Prostate gland (tissue), 2 donors: ENCODE measurements at regions not wholly inside any gene's neighbourhood (a gene's known extent, or its start where the extent isn't known, plus 50 kb on each side); places are given as distances from the start of the nearest gene placed in this dataset.

Source experiments
- DNase-seq: peaks from one replicate; pipeline ENCODE4 v3.0.0-alpha.2; 2019; ENCODE audit warnings: low spot score
- H3K27ac ChIP-seq, 2 donors: fragments of 200-600 bp; sonication (generic); 2 replicates each; pipeline ENCODE4 v1.5.1; 2017 to 2019
- H3K27me3 ChIP-seq: fragments of 200-600 bp; sonication (generic); replicated peaks from 2 replicates; pipeline ENCODE4 v1.5.1; 2019; ENCODE audit not compliant: insufficient read depth
- H3K36me3 ChIP-seq, 2 donors: fragments of 200-600 bp; sonication (generic); 1 replicate in 1 of 2; 2 replicates in 1 of 2; pipeline versions ENCODE4 v1.5.1 to v1.8.1; 2017 to 2019
- H3K4me1 ChIP-seq: fragments of 200-600 bp; sonication (generic); replicated peaks from 2 replicates; pipeline ENCODE4 v1.5.1; 2019
- H3K4me3 ChIP-seq, 2 donors: fragments of 200-600 bp; sonication (generic); 2 replicates each; pipeline ENCODE4 v1.5.1; 2017 to 2019
- H3K9me3 ChIP-seq: fragments of 200-600 bp; sonication (generic); 2 replicates; pipeline ENCODE4 v1.5.1; 2017
- POLR2A ChIP-seq: fragments of 450-650 bp; IDR thresholded peaks from one replicate; pipeline ENCODE4 v1.6.1; 2016; ENCODE audit warnings: antibody characterized with exemption, mild to moderate bottlenecking
- POLR2AphosphoS5 ChIP-seq: sonication (generic); formaldehyde crosslinking; IDR thresholded peaks from one replicate; pipeline ENCODE4 v1.6.1; 2017; ENCODE audit warnings: antibody characterized with exemption
- WGBS: methylation state at CpG from one replicate; pipeline ENCODE4 v1.1.5; 2018; 5-methylcytosine and 5-hydroxymethylcytosine counted together
- intact Hi-C: fragments of 100-400 bp; cut with DNase I; formaldehyde crosslinking; loops from one replicate; pipeline ENCODE4 v1.14.2; 2022
- TF ChIP-seq, protein P1 (sequence below), 4 experiments: fragments of 200-600 bp in 2 of 4; fragments of 450-650 bp in 2 of 4; sonication (generic) in 2 of 4; IDR thresholded peaks; 1 replicate in 3 of 4; 2 replicates in 1 of 4; pipeline ENCODE4 v1.5.1; 2016 to 2019; ENCODE audit warnings: antibody characterized with exemption in 4 of 4, mild to moderate bottlenecking in 2 of 4, moderate library complexity in 2 of 4

DNA sequence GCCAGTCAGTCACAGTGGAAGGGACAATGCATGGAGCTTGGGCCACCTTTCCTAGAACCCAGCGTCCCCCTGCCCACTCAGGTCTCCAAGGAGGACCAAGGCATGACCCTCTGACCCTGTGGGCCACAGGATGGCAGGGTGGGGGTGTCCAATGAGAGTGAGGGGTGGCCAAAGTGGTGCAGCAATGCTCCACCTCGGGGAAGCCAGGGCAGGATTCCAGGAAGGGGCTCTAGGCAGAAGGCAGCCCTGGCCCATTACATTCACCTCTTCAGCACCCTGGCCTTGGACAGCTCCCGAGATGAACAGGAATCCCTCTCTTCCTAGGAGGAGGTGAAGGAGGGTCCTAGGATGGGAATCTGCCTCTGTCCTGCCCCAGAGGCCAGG lies 597.5 kb downstream of the BRD1 start:
- 39% methylated on average over 3 of the region's 3 CpGs for WGBS
- TF ChIP-seq, protein P1, sequence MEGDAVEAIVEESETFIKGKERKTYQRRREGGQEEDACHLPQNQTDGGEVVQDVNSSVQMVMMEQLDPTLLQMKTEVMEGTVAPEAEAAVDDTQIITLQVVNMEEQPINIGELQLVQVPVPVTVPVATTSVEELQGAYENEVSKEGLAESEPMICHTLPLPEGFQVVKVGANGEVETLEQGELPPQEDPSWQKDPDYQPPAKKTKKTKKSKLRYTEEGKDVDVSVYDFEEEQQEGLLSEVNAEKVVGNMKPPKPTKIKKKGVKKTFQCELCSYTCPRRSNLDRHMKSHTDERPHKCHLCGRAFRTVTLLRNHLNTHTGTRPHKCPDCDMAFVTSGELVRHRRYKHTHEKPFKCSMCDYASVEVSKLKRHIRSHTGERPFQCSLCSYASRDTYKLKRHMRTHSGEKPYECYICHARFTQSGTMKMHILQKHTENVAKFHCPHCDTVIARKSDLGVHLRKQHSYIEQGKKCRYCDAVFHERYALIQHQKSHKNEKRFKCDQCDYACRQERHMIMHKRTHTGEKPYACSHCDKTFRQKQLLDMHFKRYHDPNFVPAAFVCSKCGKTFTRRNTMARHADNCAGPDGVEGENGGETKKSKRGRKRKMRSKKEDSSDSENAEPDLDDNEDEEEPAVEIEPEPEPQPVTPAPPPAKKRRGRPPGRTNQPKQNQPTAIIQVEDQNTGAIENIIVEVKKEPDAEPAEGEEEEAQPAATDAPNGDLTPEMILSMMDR (IDR thresholded peaks at IDR 0.05), result no peak
- no peak for TF ChIP-seq POLR2AphosphoS5
- TF ChIP-seq POLR2A, result no peak
- intact Hi-C loops, result no loop called here
- H3K27me3 ChIP-seq, result peaks cover 4% of the 10 kb centered on the region
- H3K9me3 ChIP-seq, result no peaks in the 10 kb centered on the region
- no peak overlapping the region for H3K27ac ChIP-seq
- no peaks in the 10 kb centered on the region for H3K4me1 ChIP-seq
- H3K36me3 ChIP-seq, result no peaks in the 10 kb centered on the region
- H3K4me3 ChIP-seq, result no peak overlapping the region
- peak; percentile 2 for DNase-seq

DNA sequence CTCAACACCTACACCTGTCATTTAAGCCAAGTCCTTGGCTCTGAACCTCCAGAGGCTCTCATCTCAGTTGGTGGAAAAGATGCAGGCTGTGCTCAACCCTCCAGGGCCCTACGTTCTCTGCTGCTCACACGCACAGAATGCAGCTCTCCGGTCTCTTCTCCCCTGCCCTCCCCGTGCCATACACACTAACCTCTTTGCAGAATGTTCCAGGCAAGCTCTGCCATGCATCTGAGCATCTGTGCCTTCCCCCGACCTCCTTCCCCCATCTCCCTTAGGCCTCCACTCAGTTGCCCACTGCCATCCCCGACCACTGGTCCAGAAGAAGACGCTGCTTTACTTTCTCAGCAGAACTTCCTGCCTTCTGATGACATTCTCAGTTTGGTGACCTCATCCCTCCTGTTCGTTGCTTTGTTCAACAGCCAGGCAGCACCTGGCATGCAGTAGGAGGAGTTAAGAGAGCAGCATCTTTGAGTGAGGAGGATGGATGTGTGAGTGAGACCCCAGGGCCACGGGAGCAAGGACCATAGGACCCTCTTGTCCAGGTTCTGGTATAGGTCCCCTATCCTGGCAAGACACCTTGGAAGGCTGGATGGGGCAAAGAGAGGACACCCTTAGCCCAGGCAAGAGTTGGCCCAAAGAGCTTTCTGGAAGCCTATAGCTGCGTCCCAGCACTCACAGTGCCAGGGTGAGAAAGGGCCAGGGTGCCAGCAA lies 598.0 kb downstream of the BRD1 start:
- Histone ChIP-seq H3K27me3 (peaks cover 4% of the 10 kb centered on the region), H3K4me3 (no peak overlapping the region), H3K9me3 (no peaks in the 10 kb centered on the region), H3K27ac (no peak overlapping the region), H3K36me3 (no peaks in the 10 kb centered on the region), H3K4me1 (no peaks in the 10 kb centered on the region)
- intact Hi-C loops, result no loop called here
- DNase-seq, result peak; percentile 1
- whole genome bisulfite sequencing, result 72% methylated on average over 10 of the region's 10 CpGs
- TF ChIP-seq, protein P1 (IDR thresholded peaks at IDR 0.05), result no peak
- TF ChIP-seq POLR2A (no peak), POLR2AphosphoS5 (no peak)

DNA sequence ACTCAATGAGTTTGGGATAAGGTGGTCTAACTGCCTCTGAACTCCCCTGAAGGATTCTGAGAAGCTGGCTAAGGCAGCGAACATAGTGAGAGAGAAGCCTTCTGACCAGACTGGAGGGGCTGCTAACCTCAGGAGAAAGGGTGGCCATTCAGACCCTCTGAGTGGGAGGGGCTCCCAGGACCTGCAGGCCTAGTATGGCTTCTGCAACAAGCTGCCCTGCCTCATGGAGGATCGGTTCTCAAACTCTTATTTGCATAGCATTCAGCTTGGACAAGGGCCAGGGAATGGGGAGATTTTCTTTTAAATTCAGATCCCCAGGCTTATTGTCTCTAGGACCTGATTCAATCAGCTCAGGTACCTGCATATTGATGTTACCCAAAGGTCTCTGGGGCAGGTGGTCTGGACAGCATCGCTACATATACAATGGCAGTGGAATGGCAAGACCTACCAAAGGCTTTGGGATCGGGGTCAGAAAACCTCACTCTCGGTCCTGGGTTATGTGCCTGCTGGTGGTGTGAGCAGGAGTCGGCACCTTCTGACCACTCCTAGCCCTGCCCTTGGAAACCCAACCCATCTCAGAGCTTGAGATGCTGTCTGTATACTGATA lies 599.1 kb downstream of the BRD1 start:
- TF ChIP-seq, protein P1 (IDR thresholded peaks at IDR 0.05), result no peak
- TF ChIP-seq POLR2A, result no peak
- TF ChIP-seq POLR2AphosphoS5, result no peak
- 75% methylated on average over 6 of the region's 6 CpGs for WGBS
- intact Hi-C loops, result no loop called here
- Histone ChIP-seq H3K27ac (no peak overlapping the region), H3K36me3 (no peaks in the 10 kb centered on the region), H3K27me3 (peaks cover 4% of the 10 kb centered on the region), H3K9me3 (no peaks in the 10 kb centered on the region), H3K4me1 (no peaks in the 10 kb centered on the region), H3K4me3 (no peak overlapping the region)
- DNase-seq, result peak; percentile 1

DNA sequence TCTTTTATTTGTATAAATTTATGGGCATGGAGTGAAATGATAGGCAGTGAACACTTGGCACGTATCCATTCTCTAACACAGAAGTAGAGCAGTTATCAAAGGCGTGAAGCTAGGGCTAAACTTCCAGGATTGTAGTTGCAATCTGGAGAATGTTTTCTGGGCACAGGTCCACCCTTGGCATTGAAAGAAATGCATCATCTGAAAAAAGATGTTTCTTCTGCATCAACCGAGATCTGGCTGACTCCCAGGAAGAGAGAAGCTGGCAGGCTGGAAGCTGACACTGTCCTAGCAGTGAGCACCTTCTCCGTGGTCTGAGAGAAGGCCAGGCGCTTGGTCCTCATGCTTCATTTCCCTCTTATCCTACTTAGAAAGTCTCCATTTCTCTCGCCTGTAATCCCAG lies 600.0 kb downstream of the BRD1 start:
- DNase-seq, result no peak
- no peak overlapping the region for H3K4me3 ChIP-seq
- H3K4me1 ChIP-seq, result no peaks in the 10 kb centered on the region
- peaks cover 4% of the 10 kb centered on the region for H3K27me3 ChIP-seq
- no peaks in the 10 kb centered on the region for H3K9me3 ChIP-seq
- no peaks in the 10 kb centered on the region for H3K36me3 ChIP-seq
- TF ChIP-seq POLR2AphosphoS5 (no peak), POLR2A (no peak)
- TF ChIP-seq, protein P1 (IDR thresholded peaks at IDR 0.05), result no peak
- intact Hi-C loops, result no loop called here
- 75% methylated on average over 6 of the region's 6 CpGs for WGBS
- no peak overlapping the region for H3K27ac ChIP-seq

DNA sequence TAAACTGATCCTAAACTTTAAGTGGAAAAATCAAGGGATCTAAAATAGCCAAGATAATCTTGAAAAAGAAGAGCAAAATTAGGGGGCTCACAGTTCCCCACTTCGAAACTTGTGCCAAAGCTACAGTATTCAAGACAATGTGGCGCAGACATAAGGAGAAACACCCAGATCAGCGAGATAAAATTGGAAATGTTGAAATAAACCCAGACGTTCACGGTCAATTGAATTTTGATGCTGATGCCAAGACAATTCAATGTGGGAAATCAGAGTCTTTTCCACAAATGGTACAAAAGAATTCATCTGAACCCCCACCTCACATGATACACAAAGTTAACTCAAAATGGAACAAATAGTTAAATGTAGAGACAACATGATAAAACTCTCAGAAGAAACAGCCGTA lies 601.6 kb downstream of the BRD1 start:
- Histone ChIP-seq H3K27me3 (no peaks in the 10 kb centered on the region), H3K4me1 (no peaks in the 10 kb centered on the region), H3K36me3 (no peaks in the 10 kb centered on the region), H3K4me3 (no peak overlapping the region), H3K27ac (no peak overlapping the region), H3K9me3 (no peaks in the 10 kb centered on the region)
- WGBS, result 77% methylated on average over 6 of the region's 6 CpGs
- DNase-seq, result no peak
- intact Hi-C loops, result no loop called here
- TF ChIP-seq, protein P1 (IDR thresholded peaks at IDR 0.05), result no peak
- TF ChIP-seq POLR2AphosphoS5 (no peak), POLR2A (no peak)
